HCT116 (cell line): ENCODE measurements at regions not wholly inside any gene's neighbourhood (a gene's known extent, or its start where the extent isn't known, plus 50 kb on each side); places are given as distances from the start of the nearest gene placed in this dataset.

Source experiments
- ATF3 ChIP-seq: IDR thresholded peaks from 2 replicates; pipeline ENCODE4 v1.6.1; 2012
- EZH2phosphoT487 ChIP-seq: fragments of 200-600 bp; IDR thresholded peaks from 2 replicates; pipeline ENCODE4 v1.6.1; 2018; ENCODE audit warnings: antibody characterized with exemption, borderline replicate concordance
- POLR2A ChIP-seq: IDR thresholded peaks from 2 replicates; pipeline ENCODE4 v1.7.0; 2011; ENCODE audit warnings: borderline replicate concordance; ENCODE audit not compliant: insufficient read depth, insufficient read length; ENCODE audit errors: extremely low read depth
- POLR2AphosphoS5 ChIP-seq: IDR thresholded peaks from 2 replicates; pipeline ENCODE4 v1.6.1; 2011; ENCODE audit warnings: mild to moderate bottlenecking, low read depth, low read length, moderate library complexity
- SIN3A ChIP-seq: IDR thresholded peaks from 2 replicates; pipeline ENCODE4 v1.6.1; 2012; ENCODE audit warnings: low read depth
- TCF7L2 ChIP-seq: IDR thresholded peaks from 2 replicates; pipeline ENCODE4 v1.7.0; 2011; ENCODE audit warnings: borderline replicate concordance, inconsistent platforms; ENCODE audit not compliant: insufficient read depth, insufficient read length; ENCODE audit errors: extremely low read depth
- ZBTB33 ChIP-seq: IDR thresholded peaks from 2 replicates; pipeline ENCODE4 v1.6.1; 2011; ENCODE audit warnings: mild to moderate bottlenecking, low read length, moderate library complexity; ENCODE audit not compliant: insufficient replicate concordance; ENCODE audit errors: extremely low read depth
- ZFX ChIP-seq: fragments of 450-650 bp; IDR thresholded peaks from 2 replicates; pipeline ENCODE4 v1.6.1; 2017

- TF ChIP-seq POLR2AphosphoS5 (no peak), ZFX (no peak), ATF3 (no peak), EZH2phosphoT487 (no peak), SIN3A (no peak), ZBTB33 (no peak), TCF7L2 (no peak), POLR2A (no peak)
Observed at GRCh38 chr5:33330426-33330825, 110.3 kb upstream of the TARS1 start.
